ENCODE measurements at regions not wholly inside any gene's neighbourhood (a gene's known extent, or its start where the extent isn't known, plus 50 kb on each side); places are given as distances from the start of the nearest gene placed in this dataset.

- no peak for DNase-seq
These were observed 739.0 kb upstream of the TBX3 start for GRCh38 chr12:115422845-115423545.

GRCh38 chr12:115421796-115422709 lies 738.1 kb upstream of the TBX3 start:
- DNase-seq, result no peak

- no peak for DNase-seq
These were observed 737.4 kb upstream of the TBX3 start for GRCh38 chr12:115421350-115421749.

- DNase-seq, result no peak
These were observed 735.2 kb upstream of the TBX3 start for GRCh38 chr12:115419145-115419646.

- DNase-seq, result no peak
These were observed 733.6 kb upstream of the TBX3 start for GRCh38 chr12:115417610-115418009.

- DNase-seq, result no peak
These were observed 732.9 kb upstream of the TBX3 start for GRCh38 chr12:115416869-115417268.

GRCh38 chr12:115413626-115414025 lies 729.7 kb upstream of the TBX3 start:
- no peak for DNase-seq

- no peak for DNase-seq
These were observed 728.9 kb upstream of the TBX3 start for GRCh38 chr12:115412831-115413230.

- no peak for DNase-seq
These were observed 727.1 kb upstream of the TBX3 start for GRCh38 chr12:115411121-115411520.

GRCh38 chr12:115408642-115409041 lies 724.7 kb upstream of the TBX3 start:
- no peak for DNase-seq

- no peak for DNase-seq
These were observed 723.7 kb upstream of the TBX3 start for GRCh38 chr12:115407723-115408122.

- DNase-seq, result no peak
These were observed 723.1 kb upstream of the TBX3 start for GRCh38 chr12:115407036-115407435.

GRCh38 chr12:115405471-115405860 lies 721.5 kb upstream of the TBX3 start:
- DNase-seq, result no peak

- no peak for DNase-seq
These were observed 720.9 kb upstream of the TBX3 start for GRCh38 chr12:115404761-115405470.

GRCh38 chr12:115403689-115404088 lies 719.7 kb upstream of the TBX3 start:
- no peak for DNase-seq

GRCh38 chr12:115403253-115403652 lies 719.3 kb upstream of the TBX3 start:
- no peak for DNase-seq

- no peak for DNase-seq
These were observed 718.6 kb upstream of the TBX3 start for GRCh38 chr12:115402443-115403180.

GRCh38 chr12:115401761-115402160 lies 717.8 kb upstream of the TBX3 start:
- DNase-seq, result no peak

GRCh38 chr12:115400011-115400410 lies 716.0 kb upstream of the TBX3 start:
- no peak for DNase-seq

- no peak for DNase-seq
These were observed 714.4 kb upstream of the TBX3 start for GRCh38 chr12:115398311-115398781.

- no peak for DNase-seq
These were observed 712.6 kb upstream of the TBX3 start for GRCh38 chr12:115396567-115396966.

All from right kidney (tissue), 1 donor.